Smooth muscle cell (in vitro differentiated cells): ENCODE measurements at regions not wholly inside any gene's neighbourhood (a gene's known extent, or its start where the extent isn't known, plus 50 kb on each side); places are given as distances from the start of the nearest gene placed in this dataset.

Source experiments
- DNase-seq: peaks from one replicate; lab custom pipeline; 2025; ENCODE audit not compliant: unreplicated experiment; lab: John Stamatoyannopoulos, UW
- H2AFZ ChIP-seq: fragments of 200-600 bp; sonication (generic); 2 replicates; pipeline ENCODE4 v1.6.0; 2016; ENCODE audit warnings: antibody characterized with exemption, low read depth, mild to moderate bottlenecking
- H3F3A ChIP-seq: fragments of 200-600 bp; sonication (generic); 2 replicates; pipeline ENCODE4 v1.6.0; 2017; ENCODE audit warnings: antibody characterized with exemption, low read depth
- H3K27ac ChIP-seq: fragments of 200-600 bp; sonication (generic); 2 replicates; pipeline ENCODE4 v1.5.1; 2016; ENCODE audit warnings: low read depth, mild to moderate bottlenecking
- H3K27me3 ChIP-seq: fragments of 200-600 bp; sonication (generic); 2 replicates; pipeline ENCODE4 v1.6.1; 2016; ENCODE audit warnings: low read depth, mild to moderate bottlenecking
- H3K36me3 ChIP-seq: fragments of 200-600 bp; sonication (generic); 2 replicates; pipeline ENCODE4 v1.5.1; 2016; ENCODE audit warnings: low read depth
- H3K4me1 ChIP-seq: fragments of 200-600 bp; sonication (generic); 2 replicates; pipeline ENCODE4 v1.5.1; 2016; ENCODE audit warnings: low read depth
- H3K4me2 ChIP-seq: fragments of 200-600 bp; sonication (generic); 2 replicates; pipeline ENCODE4 v1.6.0; 2016; ENCODE audit warnings: mild to moderate bottlenecking
- H3K4me3 ChIP-seq: fragments of 200-600 bp; sonication (generic); 2 replicates; pipeline ENCODE4 v1.5.1; 2016; ENCODE audit warnings: mild to moderate bottlenecking
- H3K79me2 ChIP-seq: fragments of 200-600 bp; sonication (generic); 2 replicates; pipeline ENCODE4 v1.6.0; 2016; ENCODE audit warnings: low read depth, mild to moderate bottlenecking
- H3K9ac ChIP-seq: fragments of 200-600 bp; sonication (generic); 2 replicates; pipeline ENCODE4 v1.6.0; 2016; ENCODE audit warnings: low read depth
- H3K9me3 ChIP-seq: fragments of 200-600 bp; sonication (generic); replicated peaks from 2 replicates; pipeline ENCODE4 v1.5.1; 2016; ENCODE audit warnings: low read depth
- H4K20me1 ChIP-seq: fragments of 200-600 bp; sonication (generic); 2 replicates; pipeline ENCODE4 v1.6.0; 2016; ENCODE audit warnings: low read depth
- WGBS: methylation state at CpG from one replicate; pipeline ENCODE4 v1.1.7; 2016; ENCODE audit warnings: low lambda C conversion rate; 5-methylcytosine and 5-hydroxymethylcytosine counted together
- TF ChIP-seq, protein P1 (sequence below): fragments of 200-600 bp; sonication (generic); IDR thresholded peaks from 2 replicates; pipeline ENCODE4 v1.5.1; 2017; ENCODE audit warnings: borderline replicate concordance, mild to moderate bottlenecking, antibody characterized with exemption; ENCODE audit not compliant: insufficient read depth, poor library complexity, severe bottlenecking

- Histone ChIP-seq H3K9me3 (no peaks in the 10 kb centered on the region), H4K20me1 (no peaks in the 10 kb centered on the region), H3K79me2 (no peaks in the 10 kb centered on the region), H3K4me3 (no peak overlapping the region), H3K9ac (no peak overlapping the region), H3K4me2 (no peak overlapping the region), H3K27ac (no peak overlapping the region), H3K36me3 (no peaks in the 10 kb centered on the region), H3K4me1 (peaks cover 15% of the 10 kb centered on the region), H3F3A (no peaks in the 10 kb centered on the region), H3K27me3 (no peaks in the 10 kb centered on the region), H2AFZ (no peak overlapping the region)
- WGBS, result 65% methylated on average over 4 of the region's 4 CpGs
- TF ChIP-seq, protein P1, sequence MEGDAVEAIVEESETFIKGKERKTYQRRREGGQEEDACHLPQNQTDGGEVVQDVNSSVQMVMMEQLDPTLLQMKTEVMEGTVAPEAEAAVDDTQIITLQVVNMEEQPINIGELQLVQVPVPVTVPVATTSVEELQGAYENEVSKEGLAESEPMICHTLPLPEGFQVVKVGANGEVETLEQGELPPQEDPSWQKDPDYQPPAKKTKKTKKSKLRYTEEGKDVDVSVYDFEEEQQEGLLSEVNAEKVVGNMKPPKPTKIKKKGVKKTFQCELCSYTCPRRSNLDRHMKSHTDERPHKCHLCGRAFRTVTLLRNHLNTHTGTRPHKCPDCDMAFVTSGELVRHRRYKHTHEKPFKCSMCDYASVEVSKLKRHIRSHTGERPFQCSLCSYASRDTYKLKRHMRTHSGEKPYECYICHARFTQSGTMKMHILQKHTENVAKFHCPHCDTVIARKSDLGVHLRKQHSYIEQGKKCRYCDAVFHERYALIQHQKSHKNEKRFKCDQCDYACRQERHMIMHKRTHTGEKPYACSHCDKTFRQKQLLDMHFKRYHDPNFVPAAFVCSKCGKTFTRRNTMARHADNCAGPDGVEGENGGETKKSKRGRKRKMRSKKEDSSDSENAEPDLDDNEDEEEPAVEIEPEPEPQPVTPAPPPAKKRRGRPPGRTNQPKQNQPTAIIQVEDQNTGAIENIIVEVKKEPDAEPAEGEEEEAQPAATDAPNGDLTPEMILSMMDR, result no peak
- DNase-seq, result no peak
Measured at GRCh38 chr5:87940775-87941174, 327.9 kb downstream of the TMEM161B start.

- TF ChIP-seq, protein P1, result no peak
- H3K36me3 ChIP-seq, result no peaks in the 10 kb centered on the region
- H2AFZ ChIP-seq, result no peak overlapping the region
- DNase-seq, result no peak
- H3K79me2 ChIP-seq, result no peaks in the 10 kb centered on the region
- no peak overlapping the region for H3K9ac ChIP-seq
- no peaks in the 10 kb centered on the region for H4K20me1 ChIP-seq
- no peaks in the 10 kb centered on the region for H3K27me3 ChIP-seq
- H3K27ac ChIP-seq, result no peak overlapping the region
- H3K9me3 ChIP-seq, result no peaks in the 10 kb centered on the region
- H3F3A ChIP-seq, result no peaks in the 10 kb centered on the region
- H3K4me2 ChIP-seq, result no peak overlapping the region
- H3K4me3 ChIP-seq, result no peak overlapping the region
- no peaks in the 10 kb centered on the region for H3K4me1 ChIP-seq
Measured at GRCh38 chr5:87936667-87937066, 332.0 kb downstream of the TMEM161B start.

DNA sequence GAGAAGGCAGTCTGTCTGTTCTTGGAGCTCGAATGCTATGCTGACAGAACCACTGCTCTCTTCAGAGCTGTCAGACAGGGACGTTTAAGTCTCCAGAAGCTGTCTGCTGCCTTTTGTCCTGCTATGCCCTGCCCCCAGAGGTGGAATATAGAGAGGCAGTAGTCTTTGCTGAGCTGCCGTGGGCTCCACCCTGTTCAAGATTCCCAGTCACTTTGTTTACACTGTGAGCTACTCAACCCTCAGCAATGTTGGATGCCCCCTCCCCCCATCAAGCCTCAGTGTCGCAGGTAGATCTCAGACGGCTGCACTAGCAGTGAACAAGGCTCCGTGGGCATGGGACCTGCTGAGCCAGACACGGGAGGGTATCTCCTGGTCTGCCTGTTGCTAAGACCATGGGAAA, 344.2 kb downstream of the TMEM161B start:
- H3K4me1 ChIP-seq, result no peaks in the 10 kb centered on the region
- no peak overlapping the region for H3K4me3 ChIP-seq
- no peaks in the 10 kb centered on the region for H3K27me3 ChIP-seq
- WGBS, result 66% methylated on average over 7 of the region's 7 CpGs
- H3K27ac ChIP-seq, result no peak overlapping the region
- no peaks in the 10 kb centered on the region for H3F3A ChIP-seq
- no peaks in the 10 kb centered on the region for H3K36me3 ChIP-seq
- no peak overlapping the region for H3K4me2 ChIP-seq
- no peak overlapping the region for H2AFZ ChIP-seq
- H3K9ac ChIP-seq, result no peak overlapping the region
- no peak for DNase-seq
- no peaks in the 10 kb centered on the region for H4K20me1 ChIP-seq
- no peaks in the 10 kb centered on the region for H3K79me2 ChIP-seq
- TF ChIP-seq, protein P1, result no peak
- no peaks in the 10 kb centered on the region for H3K9me3 ChIP-seq

DNA sequence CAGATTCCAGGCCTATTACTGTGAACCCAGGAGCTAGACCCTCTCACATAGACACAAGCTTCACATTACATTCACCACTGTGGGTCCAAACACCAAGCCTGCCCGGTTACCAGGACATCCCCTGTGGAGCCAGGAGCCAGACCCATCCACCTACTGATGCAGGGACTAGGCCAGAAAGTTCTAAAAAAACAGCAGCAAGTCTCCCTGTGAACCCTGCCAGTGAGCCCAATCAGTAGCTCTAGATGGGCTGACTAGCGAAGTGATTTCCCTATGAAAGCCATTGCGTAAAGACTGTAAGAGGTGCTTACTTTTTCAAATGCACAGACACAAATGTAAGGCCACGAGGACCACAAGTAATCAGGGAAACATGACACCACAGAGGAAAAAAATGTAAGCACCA, 352.3 kb downstream of the TMEM161B start:
- 87% methylated on average over 4 of the region's 4 CpGs for WGBS
- no peak for DNase-seq
- H3K36me3 ChIP-seq, result no peaks in the 10 kb centered on the region
- TF ChIP-seq, protein P1, result no peak
- no peaks in the 10 kb centered on the region for H4K20me1 ChIP-seq
- no peaks in the 10 kb centered on the region for H3K27me3 ChIP-seq
- H3K4me1 ChIP-seq, result no peaks in the 10 kb centered on the region
- no peaks in the 10 kb centered on the region for H3K9me3 ChIP-seq
- H3K27ac ChIP-seq, result no peak overlapping the region
- H3K4me2 ChIP-seq, result no peak overlapping the region
- no peaks in the 10 kb centered on the region for H3F3A ChIP-seq
- H3K9ac ChIP-seq, result no peak overlapping the region
- H3K79me2 ChIP-seq, result no peaks in the 10 kb centered on the region
- H2AFZ ChIP-seq, result no peak overlapping the region
- H3K4me3 ChIP-seq, result no peak overlapping the region
